PC-3 (cell line): ENCODE measurements at regions not wholly inside any gene's neighbourhood (a gene's known extent, or its start where the extent isn't known, plus 50 kb on each side); places are given as distances from the start of the nearest gene placed in this dataset.

Source experiments
- ATAC-seq: fragments of 200-7000 bp; cut with Tn5 transposase; 2 replicates; pipeline ENCODE4 v1.9.1; 2020; ENCODE audit warnings: mild to moderate bottlenecking, moderate library complexity
- BruUV-seq: library from RNA; stranded (reverse); fragments of 400-500 nt; replicated peaks from 2 replicates; lab custom pipeline; 2021; lab: Mats Ljungman, UMichigan
- CTCF ChIA-PET: fragments of 300-600 bp; sonication (Branson Sonifier 250); formaldehyde crosslinking; loops from one replicate; lab custom pipeline; 2022; ENCODE audit warnings: antibody characterized with exemption; lab: Charles Lee
- POLR2A ChIA-PET: fragments of 300-600 bp; sonication (Branson Sonifier 250); formaldehyde crosslinking; loops from one replicate; lab custom pipeline; 2022; ENCODE audit warnings: antibody characterized with exemption; ENCODE audit not compliant: unreplicated experiment; lab: Charles Lee
- DNase-seq: peaks from one replicate; pipeline ENCODE4 v3.0.0-alpha.2; 2015
- H2AFZ ChIP-seq: fragments of 300-600 bp; sonication (generic); 2 replicates; pipeline ENCODE4 v1.6.0; 2016; ENCODE audit warnings: antibody characterized with exemption, low read length
- H3F3A ChIP-seq: fragments of 300-600 bp; sonication (generic); one replicate; pipeline ENCODE4 v1.6.0; 2017; ENCODE audit warnings: antibody characterized with exemption, low read length, control low read depth, mild to moderate bottlenecking; ENCODE audit not compliant: unreplicated experiment
- H3K27ac ChIP-seq: fragments of 300-600 bp; sonication (generic); 2 replicates; pipeline ENCODE4 v1.5.1; 2016; ENCODE audit warnings: mild to moderate bottlenecking, low read length
- H3K27me3 ChIP-seq: fragments of 300-600 bp; sonication (generic); 2 replicates; pipeline ENCODE4 v1.6.1; 2016; ENCODE audit warnings: low read length, mixed read lengths
- H3K36me3 ChIP-seq: fragments of 300-600 bp; sonication (generic); 2 replicates; pipeline ENCODE4 v1.6.1; 2016; ENCODE audit warnings: low read depth, mixed run types, low read length, mixed read lengths
- H3K4me1 ChIP-seq: fragments of 300-600 bp; sonication (generic); 2 replicates; pipeline ENCODE4 v1.5.1; 2016; ENCODE audit warnings: low read length; ENCODE audit not compliant: insufficient read depth
- H3K4me2 ChIP-seq: fragments of 300-600 bp; sonication (generic); 2 replicates; pipeline ENCODE4 v1.6.0; 2016; ENCODE audit warnings: low read length
- H3K4me3 ChIP-seq: fragments of 300-600 bp; sonication (generic); 2 replicates; pipeline ENCODE4 v1.5.1; 2016; ENCODE audit warnings: mild to moderate bottlenecking, low read length, mixed read lengths
- H3K79me2 ChIP-seq: fragments of 300-600 bp; sonication (generic); 2 replicates; pipeline ENCODE4 v1.6.1; 2017; ENCODE audit warnings: low read length, mixed read lengths
- H3K9ac ChIP-seq: fragments of 300-600 bp; sonication (generic); 2 replicates; pipeline ENCODE4 v1.6.0; 2016; ENCODE audit warnings: mild to moderate bottlenecking, low read length
- H3K9me2 ChIP-seq: fragments of 300-600 bp; sonication (generic); replicated peaks from 2 replicates; pipeline ENCODE4 v1.6.1; 2016; ENCODE audit warnings: mixed run types, low read length, mixed read lengths
- H3K9me3 ChIP-seq: fragments of 300-600 bp; sonication (generic); 2 replicates; pipeline ENCODE4 v1.6.1; 2016; ENCODE audit warnings: low read length, mixed read lengths
- H4K20me1 ChIP-seq: fragments of 300-600 bp; sonication (generic); 2 replicates; pipeline ENCODE4 v1.6.1; 2016; ENCODE audit warnings: low read length, mixed read lengths
- CTCF ChIP-seq: fragments of 300-600 bp; sonication (generic); conservative IDR thresholded peaks from 2 replicates; pipeline ENCODE4 v1.5.1; 2017; ENCODE audit warnings: antibody characterized with exemption, low read depth, mild to moderate bottlenecking, low read length
- EZH2 ChIP-seq: fragments of 300-600 bp; sonication (generic); IDR thresholded peaks from one replicate; pipeline ENCODE4 v1.6.1; 2017; ENCODE audit warnings: antibody characterized with exemption, mild to moderate bottlenecking, low read length; ENCODE audit not compliant: unreplicated experiment
- EZH2phosphoT487 ChIP-seq: fragments of 300-600 bp; sonication (generic); IDR thresholded peaks from 2 replicates; pipeline ENCODE4 v1.6.1; 2018; ENCODE audit warnings: mild to moderate bottlenecking, antibody characterized with exemption, low read length, borderline replicate concordance
- intact Hi-C: fragments of 100-400 bp; cut with micrococcal nuclease; formaldehyde crosslinking; loops from 2 replicates; pipeline ENCODE4 v1.9.0; 2023

GRCh38 chr6:95856876-95857364 is 158.9 kb upstream of the FUT9 start:
- TF ChIP-seq CTCF = no peak
- no peak for TF ChIP-seq EZH2phosphoT487
- TF ChIP-seq EZH2 = no peak
- CTCF ChIA-PET = no interaction called here
- POLR2A ChIA-PET = no interaction called here
- Histone ChIP-seq H2AFZ (no peak overlapping the region), H3K9ac (no peak overlapping the region), H3K27me3 (no peaks in the 10 kb centered on the region), H3K4me2 (no peak overlapping the region), H3K4me3 (no peak overlapping the region), H3K27ac (no peak overlapping the region), H3F3A (no peaks in the 10 kb centered on the region), H3K79me2 (no peaks in the 10 kb centered on the region), H3K9me2 (no peaks in the 10 kb centered on the region), H3K4me1 (no peaks in the 10 kb centered on the region), H4K20me1 (no peaks in the 10 kb centered on the region), H3K36me3 (no peaks in the 10 kb centered on the region), H3K9me3 (no peaks in the 10 kb centered on the region)
- BruUV-seq = no TSS peak
- DNase-seq (no peak), ATAC-seq (no peak)
- intact Hi-C loops = no loop called here

GRCh38 chr6:95865857-95866256 is 149.9 kb upstream of the FUT9 start:
- BruUV-seq = no TSS peak

More at GRCh38 chr6:95865857-95866256, 149.9 kb upstream of the FUT9 start:
- Histone ChIP-seq H3K36me3 (no peaks in the 10 kb centered on the region), H3K4me3 (no peak overlapping the region), H3K9me2 (no peaks in the 10 kb centered on the region), H3K4me2 (no peak overlapping the region), H2AFZ (no peak overlapping the region), H3K9ac (no peak overlapping the region), H3K79me2 (no peaks in the 10 kb centered on the region), H3K27me3 (no peaks in the 10 kb centered on the region), H4K20me1 (no peaks in the 10 kb centered on the region), H3K4me1 (no peaks in the 10 kb centered on the region), H3F3A (no peaks in the 10 kb centered on the region), H3K9me3 (no peaks in the 10 kb centered on the region), H3K27ac (no peak overlapping the region)
- TF ChIP-seq EZH2 (no peak), CTCF (no peak), EZH2phosphoT487 (no peak)
- ChIA-PET CTCF (no interaction called here), POLR2A (no interaction called here)
- intact Hi-C loops = no loop called here
- ATAC-seq (no peak), DNase-seq (no peak)
